SK-N-SH treated with all-trans-retinoic acid at 6 μM for 48 hours (cell line): ENCODE measurements at regions not wholly inside any gene's neighbourhood (a gene's known extent, or its start where the extent isn't known, plus 50 kb on each side); places are given as distances from the start of the nearest gene placed in this dataset.

Source experiments
- ATAC-seq: fragments of 200-7000 bp; cut with Tn5 transposase; 3 replicates; pipeline ENCODE4 v1.9.1; 2020; ENCODE audit warnings: mild to moderate bottlenecking, moderate library complexity
- ARNTL ChIP-seq: fragments of 450-650 bp; formaldehyde crosslinking; IDR thresholded peaks from 2 replicates; pipeline ENCODE4 v1.5.0; 2020; ENCODE audit warnings: low read depth, mild to moderate bottlenecking, moderate library complexity, borderline replicate concordance
- BACH2 ChIP-seq: fragments of 250-450 bp; sonication (Bioruptor Pico); IDR thresholded peaks from 2 replicates; pipeline ENCODE4 v1.9.0; 2021; ENCODE audit warnings: mild to moderate bottlenecking, borderline replicate concordance
- CSDC2 ChIP-seq: fragments of 250-450 bp; sonication (Bioruptor Pico); IDR thresholded peaks from 2 replicates; pipeline ENCODE4 v1.5.0; 2020; ENCODE audit warnings: mild to moderate bottlenecking, moderate library complexity
- ESRRG ChIP-seq: fragments of 250-450 bp; sonication (Bioruptor Pico); IDR thresholded peaks from 2 replicates; pipeline ENCODE4 v1.6.1; 2021; ENCODE audit warnings: mild to moderate bottlenecking
- GLIS3 ChIP-seq: fragments of 250-450 bp; sonication (Bioruptor Pico); IDR thresholded peaks from 2 replicates; pipeline ENCODE4 v1.5.0; 2020; ENCODE audit warnings: mild to moderate bottlenecking, moderate library complexity
- ISL1 ChIP-seq: fragments of 250-450 bp; sonication (Bioruptor Pico); IDR thresholded peaks from 2 replicates; pipeline ENCODE4 v2.1.2; 2022; ENCODE audit warnings: mild to moderate bottlenecking, moderate library complexity
- OSR1 ChIP-seq: fragments of 250-450 bp; sonication (Bioruptor Pico); IDR thresholded peaks from 2 replicates; pipeline ENCODE4 v1.8.0; 2022; ENCODE audit warnings: moderate library complexity, mild to moderate bottlenecking, inconsistent platforms
- PPARA ChIP-seq: fragments of 250-450 bp; sonication (Bioruptor Pico); IDR thresholded peaks from 2 replicates; pipeline ENCODE4 v1.5.0; 2020; ENCODE audit warnings: mild to moderate bottlenecking, borderline replicate concordance
- RARB ChIP-seq: fragments of 250-450 bp; sonication (Bioruptor Pico); IDR thresholded peaks from 2 replicates; pipeline ENCODE4 v1.8.0; 2021; ENCODE audit warnings: mild to moderate bottlenecking, moderate library complexity
- SNAI2 ChIP-seq: fragments of 250-450 bp; sonication (Bioruptor Pico); IDR thresholded peaks from 2 replicates; pipeline ENCODE4 v1.5.0; 2020; ENCODE audit warnings: mild to moderate bottlenecking, moderate library complexity
- TCF4 ChIP-seq: fragments of 250-450 bp; sonication (Bioruptor Pico); IDR thresholded peaks from 2 replicates; pipeline ENCODE4 v1.8.0; 2021; ENCODE audit warnings: mild to moderate bottlenecking, moderate library complexity, borderline replicate concordance
- TOX ChIP-seq: fragments of 250-450 bp; sonication (Bioruptor Pico); IDR thresholded peaks from 2 replicates; pipeline ENCODE4 v1.8.0; 2021; ENCODE audit warnings: mild to moderate bottlenecking, moderate library complexity, borderline replicate concordance
- ZC3H10 ChIP-seq: fragments of 250-450 bp; sonication (Bioruptor Pico); IDR thresholded peaks from 2 replicates; pipeline ENCODE4 v1.5.1; 2021; ENCODE audit warnings: mild to moderate bottlenecking, moderate library complexity
- ZFP3 ChIP-seq: fragments of 250-450 bp; sonication (Bioruptor Pico); IDR thresholded peaks from 2 replicates; pipeline ENCODE4 v1.5.0; 2020; ENCODE audit warnings: mild to moderate bottlenecking, moderate library complexity
- ZFP30 ChIP-seq: fragments of 450-650 bp; formaldehyde crosslinking; IDR thresholded peaks from 2 replicates; pipeline ENCODE4 v1.5.0; 2022; ENCODE audit warnings: mild to moderate bottlenecking, moderate library complexity
- ZNF565 ChIP-seq: fragments of 450-650 bp; formaldehyde crosslinking; conservative IDR thresholded peaks from 2 replicates; pipeline ENCODE4 v1.5.0; 2020; ENCODE audit warnings: low read depth, mild to moderate bottlenecking, moderate library complexity
- ZNF8 ChIP-seq: fragments of 450-650 bp; formaldehyde crosslinking; IDR thresholded peaks from 2 replicates; pipeline ENCODE4 v1.5.0; 2020; ENCODE audit warnings: mild to moderate bottlenecking, moderate library complexity
- TF ChIP-seq, protein P1 (sequence below): fragments of 250-450 bp; sonication (Bioruptor Pico); IDR thresholded peaks from 2 replicates; pipeline ENCODE4 v1.8.0; 2020; ENCODE audit warnings: mild to moderate bottlenecking, moderate library complexity, borderline replicate concordance
- TF ChIP-seq, protein P2 (sequence below): fragments of 250-450 bp; sonication (Bioruptor Pico); IDR thresholded peaks from 2 replicates; pipeline ENCODE4 v1.8.0; 2021; ENCODE audit warnings: low read depth, mild to moderate bottlenecking, moderate library complexity, borderline replicate concordance
- TF ChIP-seq, protein P3 (sequence below): fragments of 250-450 bp; sonication (Bioruptor Pico); IDR thresholded peaks from 2 replicates; pipeline ENCODE4 v1.5.1; 2020; ENCODE audit warnings: low read depth, mild to moderate bottlenecking, moderate library complexity
- TF ChIP-seq, protein P4 (sequence below): fragments of 250-450 bp; sonication (Bioruptor Pico); IDR thresholded peaks from 2 replicates; pipeline ENCODE4 v1.5.0; 2020; ENCODE audit warnings: mild to moderate bottlenecking, moderate library complexity

DNA sequence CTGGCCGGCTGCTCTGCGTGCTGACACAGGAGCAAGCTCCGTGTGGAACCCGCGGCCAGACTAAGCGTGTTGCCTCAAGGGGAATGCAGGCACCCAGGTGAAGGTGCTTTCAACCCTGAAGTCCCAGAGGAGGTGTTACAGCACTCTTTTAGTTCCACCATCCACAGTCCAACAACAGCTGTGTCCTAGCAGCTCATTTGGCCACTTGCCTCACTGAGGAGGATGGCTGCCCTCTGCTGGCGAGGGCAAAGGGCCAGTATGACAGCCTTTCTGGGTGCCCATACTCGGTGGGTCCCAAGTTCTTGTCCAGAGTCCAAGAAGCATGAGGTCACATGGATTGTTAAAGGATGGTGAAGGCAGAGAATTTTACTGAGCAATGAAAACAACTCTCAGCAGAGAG, 87.8 kb downstream of the C3orf85 start:
- ATAC-seq = no peak
- TF ChIP-seq RARB (CRISPR knock-in tag) = no peak
- TF ChIP-seq GLIS3 = no peak
- no peak for TF ChIP-seq ZFP3 (CRISPR knock-in tag)
- TF ChIP-seq, protein P1, sequence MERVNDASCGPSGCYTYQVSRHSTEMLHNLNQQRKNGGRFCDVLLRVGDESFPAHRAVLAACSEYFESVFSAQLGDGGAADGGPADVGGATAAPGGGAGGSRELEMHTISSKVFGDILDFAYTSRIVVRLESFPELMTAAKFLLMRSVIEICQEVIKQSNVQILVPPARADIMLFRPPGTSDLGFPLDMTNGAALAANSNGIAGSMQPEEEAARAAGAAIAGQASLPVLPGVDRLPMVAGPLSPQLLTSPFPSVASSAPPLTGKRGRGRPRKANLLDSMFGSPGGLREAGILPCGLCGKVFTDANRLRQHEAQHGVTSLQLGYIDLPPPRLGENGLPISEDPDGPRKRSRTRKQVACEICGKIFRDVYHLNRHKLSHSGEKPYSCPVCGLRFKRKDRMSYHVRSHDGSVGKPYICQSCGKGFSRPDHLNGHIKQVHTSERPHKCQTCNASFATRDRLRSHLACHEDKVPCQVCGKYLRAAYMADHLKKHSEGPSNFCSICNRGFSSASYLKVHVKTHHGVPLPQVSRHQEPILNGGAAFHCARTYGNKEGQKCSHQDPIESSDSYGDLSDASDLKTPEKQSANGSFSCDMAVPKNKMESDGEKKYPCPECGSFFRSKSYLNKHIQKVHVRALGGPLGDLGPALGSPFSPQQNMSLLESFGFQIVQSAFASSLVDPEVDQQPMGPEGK (CRISPR knock-in tag) = no peak
- TF ChIP-seq, protein P2, sequence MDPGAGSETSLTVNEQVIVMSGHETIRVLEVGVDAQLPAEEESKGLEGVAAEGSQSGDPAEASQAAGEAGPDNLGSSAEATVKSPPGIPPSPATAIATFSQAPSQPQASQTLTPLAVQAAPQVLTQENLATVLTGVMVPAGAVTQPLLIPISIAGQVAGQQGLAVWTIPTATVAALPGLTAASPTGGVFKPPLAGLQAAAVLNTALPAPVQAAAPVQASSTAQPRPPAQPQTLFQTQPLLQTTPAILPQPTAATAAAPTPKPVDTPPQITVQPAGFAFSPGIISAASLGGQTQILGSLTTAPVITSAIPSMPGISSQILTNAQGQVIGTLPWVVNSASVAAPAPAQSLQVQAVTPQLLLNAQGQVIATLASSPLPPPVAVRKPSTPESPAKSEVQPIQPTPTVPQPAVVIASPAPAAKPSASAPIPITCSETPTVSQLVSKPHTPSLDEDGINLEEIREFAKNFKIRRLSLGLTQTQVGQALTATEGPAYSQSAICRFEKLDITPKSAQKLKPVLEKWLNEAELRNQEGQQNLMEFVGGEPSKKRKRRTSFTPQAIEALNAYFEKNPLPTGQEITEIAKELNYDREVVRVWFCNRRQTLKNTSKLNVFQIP (CRISPR knock-in tag) = no peak
- TF ChIP-seq OSR1 (CRISPR knock-in tag) = no peak
- TF ChIP-seq ESRRG (CRISPR knock-in tag) = no peak
- TF ChIP-seq PPARA (CRISPR knock-in tag) = no peak
- TF ChIP-seq CSDC2 = no peak
- no peak for TF ChIP-seq ZC3H10 (CRISPR knock-in tag)
- TF ChIP-seq ISL1 (CRISPR knock-in tag) = no peak
- TF ChIP-seq, protein P3, sequence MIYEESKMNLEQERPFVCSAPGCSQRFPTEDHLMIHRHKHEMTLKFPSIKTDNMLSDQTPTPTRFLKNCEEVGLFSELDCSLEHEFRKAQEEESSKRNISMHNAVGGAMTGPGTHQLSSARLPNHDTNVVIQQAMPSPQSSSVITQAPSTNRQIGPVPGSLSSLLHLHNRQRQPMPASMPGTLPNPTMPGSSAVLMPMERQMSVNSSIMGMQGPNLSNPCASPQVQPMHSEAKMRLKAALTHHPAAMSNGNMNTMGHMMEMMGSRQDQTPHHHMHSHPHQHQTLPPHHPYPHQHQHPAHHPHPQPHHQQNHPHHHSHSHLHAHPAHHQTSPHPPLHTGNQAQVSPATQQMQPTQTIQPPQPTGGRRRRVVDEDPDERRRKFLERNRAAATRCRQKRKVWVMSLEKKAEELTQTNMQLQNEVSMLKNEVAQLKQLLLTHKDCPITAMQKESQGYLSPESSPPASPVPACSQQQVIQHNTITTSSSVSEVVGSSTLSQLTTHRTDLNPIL = no peak
- TF ChIP-seq ZNF565 = no peak
- no peak for TF ChIP-seq ZNF8 (CRISPR knock-in tag)
- no peak for TF ChIP-seq TCF4 (CRISPR knock-in tag)
- no peak for TF ChIP-seq BACH2 (CRISPR knock-in tag)
- TF ChIP-seq ARNTL (CRISPR knock-in tag) = no peak
- TF ChIP-seq TOX (CRISPR knock-in tag) = no peak
- TF ChIP-seq SNAI2 (CRISPR knock-in tag) = no peak
- TF ChIP-seq, protein P4, sequence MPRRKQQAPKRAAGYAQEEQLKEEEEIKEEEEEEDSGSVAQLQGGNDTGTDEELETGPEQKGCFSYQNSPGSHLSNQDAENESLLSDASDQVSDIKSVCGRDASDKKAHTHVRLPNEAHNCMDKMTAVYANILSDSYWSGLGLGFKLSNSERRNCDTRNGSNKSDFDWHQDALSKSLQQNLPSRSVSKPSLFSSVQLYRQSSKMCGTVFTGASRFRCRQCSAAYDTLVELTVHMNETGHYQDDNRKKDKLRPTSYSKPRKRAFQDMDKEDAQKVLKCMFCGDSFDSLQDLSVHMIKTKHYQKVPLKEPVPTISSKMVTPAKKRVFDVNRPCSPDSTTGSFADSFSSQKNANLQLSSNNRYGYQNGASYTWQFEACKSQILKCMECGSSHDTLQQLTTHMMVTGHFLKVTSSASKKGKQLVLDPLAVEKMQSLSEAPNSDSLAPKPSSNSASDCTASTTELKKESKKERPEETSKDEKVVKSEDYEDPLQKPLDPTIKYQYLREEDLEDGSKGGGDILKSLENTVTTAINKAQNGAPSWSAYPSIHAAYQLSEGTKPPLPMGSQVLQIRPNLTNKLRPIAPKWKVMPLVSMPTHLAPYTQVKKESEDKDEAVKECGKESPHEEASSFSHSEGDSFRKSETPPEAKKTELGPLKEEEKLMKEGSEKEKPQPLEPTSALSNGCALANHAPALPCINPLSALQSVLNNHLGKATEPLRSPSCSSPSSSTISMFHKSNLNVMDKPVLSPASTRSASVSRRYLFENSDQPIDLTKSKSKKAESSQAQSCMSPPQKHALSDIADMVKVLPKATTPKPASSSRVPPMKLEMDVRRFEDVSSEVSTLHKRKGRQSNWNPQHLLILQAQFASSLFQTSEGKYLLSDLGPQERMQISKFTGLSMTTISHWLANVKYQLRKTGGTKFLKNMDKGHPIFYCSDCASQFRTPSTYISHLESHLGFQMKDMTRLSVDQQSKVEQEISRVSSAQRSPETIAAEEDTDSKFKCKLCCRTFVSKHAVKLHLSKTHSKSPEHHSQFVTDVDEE (CRISPR knock-in tag) = no peak

DNA sequence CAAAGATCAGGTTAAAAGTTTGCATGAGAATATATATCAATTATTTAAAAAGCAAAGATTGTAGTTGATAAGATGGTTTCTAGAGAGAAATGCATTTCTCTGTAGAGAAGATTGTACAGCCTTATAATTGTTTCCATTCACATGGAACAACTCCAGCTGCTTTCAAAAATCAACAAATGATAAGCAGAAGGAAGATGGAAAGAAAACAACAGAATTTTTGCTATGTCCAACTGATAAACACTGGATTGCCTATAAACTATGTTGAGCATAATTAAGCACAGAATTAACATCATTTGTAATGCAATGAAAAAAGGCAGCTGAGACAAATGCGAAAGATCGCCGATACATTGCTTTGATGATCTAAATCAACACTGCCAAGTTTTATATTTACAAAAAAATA, 89.0 kb downstream of the C3orf85 start:
- TF ChIP-seq CSDC2 = no peak
- no peak for TF ChIP-seq RARB (CRISPR knock-in tag)
- TF ChIP-seq ISL1 (CRISPR knock-in tag) = no peak
- TF ChIP-seq TCF4 (CRISPR knock-in tag) = no peak
- TF ChIP-seq BACH2 (CRISPR knock-in tag) = no peak
- no peak for TF ChIP-seq ZFP30 (CRISPR knock-in tag)
- no peak for TF ChIP-seq PPARA (CRISPR knock-in tag)
- no peak for TF ChIP-seq ZC3H10 (CRISPR knock-in tag)
- TF ChIP-seq ZNF8 (CRISPR knock-in tag) = no peak
- TF ChIP-seq ZNF565 = no peak
- TF ChIP-seq, protein P1 (CRISPR knock-in tag) = no peak
- no peak for TF ChIP-seq TOX (CRISPR knock-in tag)
- no peak for TF ChIP-seq ZFP3 (CRISPR knock-in tag)
- TF ChIP-seq, all 23 proteins: peak for 0
- no peak for ATAC-seq
